ENCODE measurements at regions not wholly inside any gene's neighbourhood (a gene's known extent, or its start where the extent isn't known, plus 50 kb on each side); places are given as distances from the start of the nearest gene placed in this dataset.

DNA sequence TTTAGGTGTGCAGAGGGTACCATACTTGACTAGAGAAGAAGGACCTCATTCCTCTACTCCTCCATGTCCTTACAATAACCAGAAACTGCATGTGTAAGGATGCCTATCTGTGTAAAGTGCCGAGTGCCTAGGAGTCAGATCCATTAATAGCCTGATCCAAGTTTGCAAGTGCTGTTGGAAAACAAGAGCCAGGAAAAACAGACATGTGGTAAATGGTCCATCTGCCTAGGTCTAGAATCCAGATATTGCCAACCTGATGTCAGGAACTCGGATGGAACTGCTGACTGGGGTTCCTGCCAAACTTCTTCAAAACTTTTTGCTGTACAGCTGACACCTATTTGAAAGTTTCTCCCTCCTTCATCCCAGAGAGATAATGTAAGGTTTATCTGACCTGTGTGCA, 239.4 kb upstream of the CAMK1G start:
- H3K9me3 ChIP-seq (ENCODE audit: control insufficient read depth, low read length): peaks cover 9% of the 10 kb centered on the region
- peaks cover 3% of the 10 kb centered on the region for H3K27me3 Mint-ChIP-seq (ENCODE audit: insufficient read depth)
- 94 to 100% methylated on average over 2 of the region's 2 CpGs for WGBS, 2 experiments (ENCODE audit: insufficient coverage in 1 of 2, insufficient read length in 1 of 2)

GRCh38 chr1:209349363-209350308, 233.9 kb upstream of the CAMK1G start:
- Mint-ChIP-seq H3K27me3 (ENCODE audit: insufficient read depth) (peaks cover 3% of the 10 kb centered on the region), H3K27ac (no peak overlapping the region), H3K36me3 (ENCODE audit: low read depth) (peaks cover 3% of the 10 kb centered on the region), H3K4me1 (peaks cover 23% of the 10 kb centered on the region), H3K4me3 (no peak overlapping the region), H3K9me3 (peaks cover 5% of the 10 kb centered on the region)
- no peak for TF ChIP-seq CTCF (conservative IDR thresholded peaks at IDR 0.05)
- H3K27me3 ChIP-seq (ENCODE audit: control insufficient read depth, insufficient read depth, low read length, poor library complexity, severe bottlenecking): peaks cover 10% of the 10 kb centered on the region
- WGBS, 2 experiments (ENCODE audit: insufficient coverage in 1 of 2, insufficient read length in 1 of 2): 75 to 86% methylated on average over 6 to 9 of the region's 9 CpGs
- no peak for DNase-seq
- no peak overlapping the region for H3K4me3 ChIP-seq (ENCODE audit: low read length)
- no peak overlapping the region for H3K27ac ChIP-seq (ENCODE audit: low read depth, low read length)
- no peaks in the 10 kb centered on the region for H3K36me3 ChIP-seq (ENCODE audit: control insufficient read depth, insufficient read depth, low read length)
- H3K9me3 ChIP-seq (ENCODE audit: control insufficient read depth, low read length): peaks cover 9% of the 10 kb centered on the region
- peaks cover 4% of the 10 kb centered on the region for H3K4me1 ChIP-seq (ENCODE audit: control insufficient read depth, insufficient read depth, low read length)
- no peak overlapping the region for H3K9ac ChIP-seq (ENCODE audit: extremely low read depth, low read length, poor library complexity, severe bottlenecking)

More for the DNA sequence above, 239.4 kb upstream of the CAMK1G start:
- peaks cover 5% of the 10 kb centered on the region for H3K9me3 Mint-ChIP-seq
- H3K4me3 ChIP-seq (ENCODE audit: low read length): no peak overlapping the region
- no peak overlapping the region for H3K4me3 Mint-ChIP-seq
- H3K9ac ChIP-seq (ENCODE audit: extremely low read depth, low read length, poor library complexity, severe bottlenecking): no peak overlapping the region
- H3K36me3 Mint-ChIP-seq (ENCODE audit: low read depth): peaks cover 3% of the 10 kb centered on the region
- DNase-seq: no peak
- H3K27me3 ChIP-seq (ENCODE audit: control insufficient read depth, insufficient read depth, low read length, poor library complexity, severe bottlenecking): peaks cover 14% of the 10 kb centered on the region
- peaks cover 21% of the 10 kb centered on the region for H3K4me1 ChIP-seq (ENCODE audit: control insufficient read depth, insufficient read depth, low read length)
- peaks cover 55% of the 10 kb centered on the region for H3K4me1 Mint-ChIP-seq
- TF ChIP-seq CTCF (conservative IDR thresholded peaks at IDR 0.05): no peak
- H3K27ac Mint-ChIP-seq: no peak overlapping the region
- H3K27ac ChIP-seq (ENCODE audit: low read depth, low read length): no peak overlapping the region
- H3K36me3 ChIP-seq (ENCODE audit: control insufficient read depth, insufficient read depth, low read length): no peaks in the 10 kb centered on the region

GRCh38 chr1:209353053-209353452, 230.5 kb upstream of the CAMK1G start:
- H3K9ac ChIP-seq (ENCODE audit: extremely low read depth, low read length, poor library complexity, severe bottlenecking): no peak overlapping the region
- no peak overlapping the region for H3K4me3 ChIP-seq (ENCODE audit: low read length)
- WGBS, 2 experiments (ENCODE audit: insufficient coverage in 1 of 2, insufficient read length in 1 of 2): 92% methylated on average over 3 of the region's 3 CpGs; no CpG with 5 or more reads in 1 of the 2 experiments
- H3K27ac ChIP-seq (ENCODE audit: low read depth, low read length): no peak overlapping the region
- no peak for DNase-seq
- H3K9me3 ChIP-seq (ENCODE audit: control insufficient read depth, low read length): no peaks in the 10 kb centered on the region
- peaks cover 42% of the 10 kb centered on the region for H3K4me1 Mint-ChIP-seq
- no peak overlapping the region for H3K27ac Mint-ChIP-seq
- H3K4me1 ChIP-seq (ENCODE audit: control insufficient read depth, insufficient read depth, low read length): no peaks in the 10 kb centered on the region
- no peaks in the 10 kb centered on the region for H3K9me3 Mint-ChIP-seq
- no peak for TF ChIP-seq CTCF (conservative IDR thresholded peaks at IDR 0.05)
- H3K36me3 ChIP-seq (ENCODE audit: control insufficient read depth, insufficient read depth, low read length): no peaks in the 10 kb centered on the region
- H3K27me3 ChIP-seq (ENCODE audit: control insufficient read depth, insufficient read depth, low read length, poor library complexity, severe bottlenecking): peaks cover 7% of the 10 kb centered on the region
- peaks cover 3% of the 10 kb centered on the region for H3K27me3 Mint-ChIP-seq (ENCODE audit: insufficient read depth)
- H3K4me3 Mint-ChIP-seq: no peak overlapping the region
- H3K36me3 Mint-ChIP-seq (ENCODE audit: low read depth): no peaks in the 10 kb centered on the region

All from endodermal cell (in vitro differentiated cells).